COLO829 (cell line): ENCODE measurements at regions not wholly inside any gene's neighbourhood (a gene's known extent, or its start where the extent isn't known, plus 50 kb on each side); places are given as distances from the start of the nearest gene placed in this dataset.
"Not testable (repeated sequence)": the region's sequence is repeated elsewhere in the genome, so short reads cannot be mapped to it uniquely, and the experiment has no call there.

Source experiments
- DNase-seq: peaks from one replicate; pipeline ENCODE4 v3.0.0; 2012; ENCODE audit warnings: low spot score

DNA sequence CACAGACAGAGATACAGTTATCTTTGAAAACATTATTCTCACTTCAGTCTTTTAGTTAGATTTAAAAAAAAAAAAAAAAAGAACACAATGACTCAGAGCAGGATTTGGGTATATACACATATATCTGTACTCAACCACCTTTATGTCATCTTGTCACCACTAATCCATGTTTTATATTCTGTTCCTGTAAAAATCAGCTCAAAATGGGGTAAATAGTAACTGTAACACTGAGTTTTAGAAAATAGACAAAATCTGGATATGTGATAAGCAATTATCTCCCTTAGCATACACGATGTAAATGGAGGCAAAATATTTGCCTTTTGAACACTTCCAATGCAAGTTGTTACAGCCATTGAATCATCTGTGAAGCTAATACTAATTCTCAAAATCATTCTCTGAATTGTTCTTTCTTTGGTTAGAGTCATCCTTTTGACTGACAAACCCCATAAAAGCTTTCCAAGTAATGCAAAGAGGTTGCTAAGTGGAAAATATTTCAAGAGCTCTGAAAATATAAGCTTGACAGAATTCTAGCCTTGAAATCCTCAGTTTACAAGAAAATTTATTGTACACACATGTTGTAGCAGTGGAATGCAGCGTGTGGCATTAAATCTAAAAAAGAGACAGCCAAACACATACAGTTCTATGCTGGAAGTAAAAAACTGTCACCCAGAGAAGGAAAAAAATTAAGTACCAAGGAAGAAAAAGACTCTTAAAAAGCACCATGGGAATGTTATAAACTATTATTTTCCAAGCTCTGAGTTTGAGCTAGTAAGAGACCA lies 502.2 kb upstream of the PHF14 start:
- no peak for DNase-seq

DNA sequence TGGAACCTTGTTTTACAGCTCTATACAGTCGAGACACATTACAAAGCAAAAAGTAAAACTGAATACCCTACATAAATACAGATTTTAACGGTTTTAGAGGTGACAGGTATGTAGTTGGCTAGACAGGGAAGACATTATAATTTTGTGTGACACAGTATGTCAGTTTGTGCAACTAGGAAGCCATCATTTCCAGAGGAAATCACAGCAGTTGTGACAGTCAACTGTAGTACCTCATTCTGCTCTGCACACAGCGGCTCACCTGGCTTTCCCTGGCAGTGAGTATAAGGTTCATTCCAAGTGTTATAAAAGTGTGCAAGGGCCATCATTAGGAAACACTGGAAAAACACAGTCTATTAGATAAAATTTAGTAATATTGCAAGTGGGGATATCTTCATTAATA lies 501.6 kb upstream of the PHF14 start:
- DNase-seq, result no peak

DNA sequence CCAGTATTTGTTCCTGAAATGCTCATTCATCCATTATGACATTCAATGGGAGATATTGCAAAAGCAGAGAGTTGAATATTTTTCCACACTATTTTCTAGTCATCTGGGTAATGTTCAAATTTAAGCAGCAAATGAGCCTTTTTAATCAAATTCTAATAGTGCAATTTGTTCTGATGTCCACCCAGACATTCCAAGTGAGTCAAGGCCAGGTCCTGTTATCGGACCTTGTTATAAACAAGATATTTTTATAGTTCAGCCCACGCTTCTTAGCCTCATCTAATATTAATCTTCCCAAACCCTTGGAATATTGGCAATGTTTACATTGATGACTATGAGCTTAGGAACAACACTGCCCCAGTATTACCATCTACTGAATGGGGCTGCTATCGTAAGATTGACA lies 500.1 kb upstream of the PHF14 start:
- DNase-seq, result no peak

DNA sequence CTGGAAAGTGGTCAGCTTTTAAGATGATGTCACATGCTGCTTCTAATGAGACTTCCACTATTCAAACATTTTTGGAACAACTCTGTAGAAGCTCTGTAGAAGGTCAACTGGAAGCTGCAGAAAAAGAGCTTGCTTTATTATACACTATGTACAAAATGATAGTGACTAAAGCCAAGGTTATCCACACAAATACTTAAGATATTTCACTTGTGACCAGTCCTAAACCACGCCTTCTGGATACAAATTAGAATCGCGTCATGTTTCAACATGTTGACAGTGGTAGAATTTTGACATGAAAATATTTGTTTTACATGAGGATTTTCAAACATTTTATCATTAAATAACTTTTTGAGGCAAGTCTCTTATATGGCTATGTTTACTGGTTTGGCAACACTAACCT lies 499.6 kb upstream of the PHF14 start:
- DNase-seq, result no peak

DNA sequence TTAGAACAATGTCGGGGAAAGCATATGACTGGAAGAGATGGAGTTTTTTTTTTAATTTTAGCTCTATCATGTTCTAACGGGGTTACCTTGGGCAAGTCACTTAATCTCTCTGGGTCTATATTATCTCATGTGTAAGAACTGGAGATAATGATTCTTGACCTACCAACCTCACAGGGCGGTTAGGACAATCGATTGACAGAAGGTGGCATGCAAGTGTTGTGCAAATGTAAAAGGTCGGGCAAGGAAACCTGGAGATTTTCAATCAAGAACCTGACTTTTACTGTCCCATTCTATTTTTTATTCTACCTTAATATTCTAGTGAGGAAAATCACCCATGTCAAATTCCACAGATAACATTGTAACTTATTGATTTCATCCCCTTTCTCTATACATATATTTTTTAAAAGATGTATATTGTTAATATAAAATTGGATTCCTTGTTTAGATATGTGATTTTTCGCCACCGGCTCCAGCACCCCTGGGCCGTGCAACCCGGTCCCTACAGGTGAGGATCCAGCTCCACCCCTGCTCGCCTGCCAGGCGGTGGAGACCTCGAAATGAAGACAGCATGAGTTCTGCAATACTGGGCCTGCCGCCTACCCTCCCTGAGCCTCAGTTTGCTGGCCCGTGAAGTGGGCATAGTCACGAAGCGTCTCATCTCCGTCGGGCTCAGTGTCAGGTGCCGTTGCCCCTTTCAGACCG lies 497.6 kb upstream of the PHF14 start:
- no peak for DNase-seq

DNA sequence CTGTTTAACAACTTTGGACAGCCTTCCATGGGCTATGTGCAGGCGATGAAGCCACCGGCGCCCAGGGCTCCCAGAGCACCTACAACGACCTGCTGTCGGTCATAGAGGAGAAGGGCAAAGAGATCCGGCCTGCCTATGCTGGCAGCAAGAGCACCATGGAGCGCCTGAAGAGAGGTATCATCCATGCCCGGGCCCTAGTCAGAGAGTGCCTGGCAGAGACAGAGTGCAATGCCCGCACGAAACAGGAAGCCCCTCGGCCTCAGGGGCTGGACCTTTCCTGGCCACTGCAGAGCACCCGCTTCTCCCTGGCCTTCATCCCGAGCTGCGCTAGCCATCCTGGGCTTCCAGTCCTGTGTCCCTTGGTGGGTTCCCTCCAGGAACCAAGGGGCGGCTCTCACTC lies 497.0 kb upstream of the PHF14 start:
- no peak for DNase-seq

DNA sequence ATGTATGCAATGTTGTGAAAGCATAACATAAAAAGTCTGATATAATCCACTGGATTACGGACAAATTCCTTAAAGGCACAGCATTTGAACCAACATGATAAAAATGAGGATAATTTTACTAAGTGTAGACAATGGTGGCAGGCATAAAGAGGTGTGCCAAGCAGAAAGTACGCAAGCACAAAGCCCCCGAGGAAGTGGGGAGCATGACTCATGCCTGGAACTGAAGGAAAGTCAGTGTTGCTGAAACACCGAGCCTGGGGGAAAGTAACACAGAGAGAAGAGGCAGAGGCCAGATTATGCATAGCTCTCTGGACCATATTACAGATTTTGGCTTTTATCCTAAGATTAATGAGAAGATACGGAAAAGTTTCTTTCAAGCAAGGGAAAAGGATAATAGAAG lies 490.0 kb upstream of the PHF14 start:
- peak; percentile 32 for DNase-seq

DNA sequence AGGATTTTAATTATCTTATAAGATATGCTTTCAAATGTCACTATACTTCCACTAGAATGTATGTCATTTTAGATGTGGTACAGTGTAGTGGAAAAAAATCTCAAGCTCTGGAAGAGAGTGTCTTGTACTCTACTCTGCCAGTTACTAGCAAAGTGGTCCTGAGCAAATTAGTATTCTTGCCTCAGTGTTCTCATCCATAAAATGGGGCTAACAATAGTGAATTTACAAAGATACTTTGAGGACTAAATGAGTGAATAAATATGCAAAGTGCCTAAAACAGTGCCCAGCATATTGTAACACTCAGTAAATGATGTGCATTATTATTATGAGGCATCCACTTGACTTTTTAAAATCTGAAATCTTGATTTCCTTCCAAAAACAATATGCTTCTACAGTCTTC lies 488.9 kb upstream of the PHF14 start:
- DNase-seq, result no peak

DNA sequence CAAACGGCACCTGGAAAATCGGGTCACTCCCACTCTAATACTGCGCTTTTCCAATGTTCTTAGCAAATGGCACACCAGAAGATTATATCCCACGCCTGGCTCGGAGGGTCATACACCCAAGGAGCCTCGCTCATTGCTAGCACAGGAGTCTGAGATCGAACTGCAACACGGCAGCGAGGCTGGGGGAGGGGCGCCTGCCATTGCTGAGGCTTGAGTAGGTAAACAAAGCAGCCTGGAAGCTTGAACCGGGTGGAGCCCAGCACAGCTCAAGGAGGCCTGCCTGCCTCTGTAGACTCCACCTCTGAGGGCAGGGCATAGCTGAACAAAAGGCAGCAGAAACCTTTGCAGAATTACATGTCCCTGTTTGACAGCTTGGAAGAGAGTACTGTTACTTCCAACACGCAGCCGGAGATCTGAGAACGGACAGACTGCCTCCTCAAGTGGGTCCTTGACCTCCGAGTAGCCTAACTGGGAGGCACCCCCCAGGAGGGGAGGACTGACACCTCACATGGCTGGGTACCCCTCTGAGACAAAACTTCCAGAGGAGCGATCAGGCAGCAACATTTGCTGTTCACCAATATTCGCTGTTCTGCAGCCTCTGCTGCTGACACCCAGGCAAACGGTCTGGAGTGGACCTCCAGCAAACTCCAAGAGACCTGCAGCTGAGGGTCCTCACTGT lies 472.3 kb upstream of the PHF14 start:
- DNase-seq, result not testable (repeated sequence)

DNA sequence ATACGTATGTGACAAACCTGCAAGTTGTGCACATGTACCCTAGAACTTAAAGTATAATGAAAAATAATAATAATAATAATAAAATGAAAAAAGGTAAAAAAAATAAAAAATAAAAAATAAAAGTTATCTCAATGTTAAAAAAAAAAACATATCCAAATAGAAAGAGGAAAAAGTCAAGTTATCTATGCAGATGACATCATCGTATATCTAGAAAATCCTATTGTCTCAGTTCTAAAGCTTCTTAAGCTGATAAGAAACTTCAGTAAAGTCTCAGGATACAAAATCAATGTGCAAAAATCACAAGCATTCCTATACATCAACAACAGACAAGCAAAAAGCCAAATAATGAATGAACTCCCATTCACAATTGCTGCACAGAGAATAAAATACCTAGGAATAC lies 466.6 kb upstream of the PHF14 start:
- no peak for DNase-seq

DNA sequence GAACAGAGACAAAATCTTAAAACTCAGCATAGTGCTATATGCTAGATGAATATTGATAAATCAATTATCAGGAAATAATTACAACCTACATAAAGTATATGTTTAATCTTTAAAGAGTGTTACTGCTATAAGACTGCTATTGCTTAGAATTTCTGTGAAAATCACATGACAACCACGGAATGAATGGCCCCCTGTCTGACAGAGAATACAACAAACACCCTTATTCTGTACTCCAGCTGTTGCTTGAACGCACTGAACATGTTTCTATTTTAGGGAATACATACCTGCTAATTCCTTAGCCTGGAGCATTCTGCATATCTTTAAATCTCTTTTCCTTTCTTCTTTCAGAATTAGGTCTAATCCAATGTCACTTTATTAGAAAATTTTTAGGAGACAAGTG lies 452.4 kb upstream of the PHF14 start:
- DNase-seq, result peak; percentile 70

DNA sequence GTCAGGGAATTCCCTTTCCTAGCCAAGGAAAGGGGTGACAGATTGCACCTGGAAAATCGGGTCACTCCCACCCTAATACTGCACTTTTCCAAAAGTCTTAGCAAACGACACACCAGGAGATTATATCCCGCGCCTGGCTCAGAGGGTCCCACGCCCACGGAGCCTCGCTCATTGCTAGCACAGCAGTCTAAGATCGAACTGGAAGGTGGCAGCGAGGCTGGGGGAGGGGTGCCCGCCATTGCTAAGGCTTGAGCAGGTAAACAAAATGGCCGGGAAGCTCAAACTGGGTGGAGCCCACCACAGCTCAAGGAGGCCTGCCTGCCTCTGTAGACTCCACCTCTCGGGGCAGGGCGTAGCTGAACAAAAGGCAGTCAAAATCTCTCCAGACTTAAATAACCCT lies 440.2 kb upstream of the PHF14 start:
- not testable (repeated sequence) for DNase-seq

DNA sequence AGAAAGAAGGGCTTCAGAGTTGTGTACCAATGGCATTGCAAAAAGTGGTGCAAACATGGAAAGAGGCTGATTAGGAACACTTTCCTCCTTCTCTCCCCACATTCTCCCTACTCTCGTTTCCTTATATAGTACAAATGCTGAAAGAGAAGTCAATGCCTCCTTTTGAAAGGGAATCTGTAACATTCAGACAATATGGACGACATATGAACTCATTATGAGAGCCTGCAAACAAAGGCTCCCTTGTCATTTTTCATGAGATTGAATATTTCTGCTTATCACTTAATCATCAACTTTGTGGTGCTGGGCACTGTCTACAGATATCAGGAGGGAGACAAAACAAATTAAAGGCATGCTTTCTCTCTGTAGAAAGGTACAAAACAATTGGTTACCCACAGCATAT lies 437.1 kb upstream of the PHF14 start:
- DNase-seq, result peak; percentile 89

DNA sequence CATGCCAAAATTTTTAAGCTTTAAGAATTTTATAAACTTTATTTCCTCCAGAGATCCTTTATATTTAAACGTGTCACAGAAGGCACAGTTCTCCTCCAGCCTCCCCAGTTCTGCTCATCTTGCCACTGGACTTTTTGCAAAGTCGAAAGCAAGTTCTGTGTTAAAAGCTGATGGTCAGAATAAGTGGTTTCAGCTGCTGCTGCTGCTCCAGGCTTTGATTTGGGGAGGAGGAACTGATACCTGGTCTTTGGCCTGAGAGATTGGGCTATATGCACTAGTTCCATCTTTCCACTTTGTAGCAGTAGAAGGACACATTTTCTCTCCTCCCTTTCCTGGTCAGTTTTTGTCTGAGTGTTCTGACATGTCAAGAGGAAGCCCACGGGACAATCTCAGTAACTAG lies 435.9 kb upstream of the PHF14 start:
- no peak for DNase-seq

DNA sequence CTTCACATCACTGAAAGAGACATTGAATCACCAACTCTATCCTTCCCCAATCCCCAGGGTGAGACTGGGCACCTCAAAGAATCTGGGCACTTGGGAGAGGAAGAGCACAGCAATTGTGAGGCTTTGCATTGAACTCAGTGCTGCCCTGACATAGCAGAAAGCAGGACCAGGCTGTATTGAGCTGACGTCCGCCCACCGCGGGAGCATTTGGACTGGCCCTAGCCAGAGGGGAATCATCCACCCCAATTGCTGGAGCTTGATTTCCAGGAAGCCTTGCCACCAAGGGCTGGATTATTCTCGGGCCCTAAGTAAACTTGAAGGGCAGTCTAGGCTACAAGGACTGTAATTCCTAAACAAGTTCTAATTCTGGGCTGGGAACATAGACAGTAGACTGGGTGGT lies 416.3 kb upstream of the PHF14 start:
- DNase-seq, result no peak

DNA sequence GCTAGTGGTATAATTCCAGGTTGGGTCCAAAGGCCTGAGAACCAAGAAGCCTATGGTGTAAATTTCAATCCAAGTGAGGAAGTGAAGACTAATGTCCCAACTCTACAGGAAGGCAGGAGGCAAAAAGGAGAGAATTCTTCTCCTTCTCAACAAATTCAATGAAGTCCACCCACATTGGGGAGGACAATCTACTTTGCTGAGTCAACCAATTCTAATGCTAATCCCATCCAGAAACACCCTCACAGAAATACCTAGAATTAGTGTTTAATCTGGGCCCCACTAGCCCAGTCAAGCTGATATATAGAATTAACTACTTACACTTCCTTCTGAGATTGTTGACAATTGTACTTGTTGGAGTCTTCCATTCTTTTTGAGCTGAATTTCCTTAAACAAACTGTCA lies 413.2 kb upstream of the PHF14 start:
- DNase-seq, result no peak

DNA sequence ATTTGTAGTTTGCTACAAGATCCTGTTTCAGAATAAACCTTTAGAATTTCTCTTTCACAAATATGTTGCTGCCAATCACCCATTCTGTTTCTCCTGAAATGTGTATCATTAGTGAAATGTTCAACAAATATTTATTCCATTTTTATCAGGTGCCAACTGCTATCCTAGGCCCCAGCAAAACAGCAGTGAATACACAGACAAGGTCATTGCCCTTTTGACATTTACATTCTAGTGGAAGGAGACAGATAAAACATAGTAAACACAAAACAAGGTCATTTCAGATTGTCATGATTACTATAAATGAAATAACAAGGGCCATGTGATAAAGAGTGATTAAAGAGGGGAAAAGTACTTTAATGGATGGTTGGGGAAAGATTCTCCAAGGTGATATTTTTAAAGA lies 404.8 kb upstream of the PHF14 start:
- no peak for DNase-seq

DNA sequence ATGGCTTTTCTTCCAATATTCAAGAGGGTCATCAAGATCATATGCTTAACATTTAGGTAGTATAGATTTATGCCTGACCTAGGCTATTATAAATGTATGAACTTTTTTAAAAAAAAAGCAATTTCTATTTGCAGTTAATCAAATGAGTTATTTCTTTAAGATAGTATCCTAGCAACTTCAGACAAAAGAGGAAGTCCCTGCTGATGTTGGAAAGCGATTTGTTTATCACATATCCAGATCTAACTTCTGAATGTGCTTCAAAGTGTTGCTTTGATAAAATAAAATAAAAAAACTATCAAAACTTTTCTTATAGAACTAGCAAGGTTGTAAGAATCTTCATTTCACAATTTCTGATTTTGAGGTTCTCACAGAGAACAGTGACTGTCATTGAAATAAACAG lies 401.9 kb upstream of the PHF14 start:
- no peak for DNase-seq

DNA sequence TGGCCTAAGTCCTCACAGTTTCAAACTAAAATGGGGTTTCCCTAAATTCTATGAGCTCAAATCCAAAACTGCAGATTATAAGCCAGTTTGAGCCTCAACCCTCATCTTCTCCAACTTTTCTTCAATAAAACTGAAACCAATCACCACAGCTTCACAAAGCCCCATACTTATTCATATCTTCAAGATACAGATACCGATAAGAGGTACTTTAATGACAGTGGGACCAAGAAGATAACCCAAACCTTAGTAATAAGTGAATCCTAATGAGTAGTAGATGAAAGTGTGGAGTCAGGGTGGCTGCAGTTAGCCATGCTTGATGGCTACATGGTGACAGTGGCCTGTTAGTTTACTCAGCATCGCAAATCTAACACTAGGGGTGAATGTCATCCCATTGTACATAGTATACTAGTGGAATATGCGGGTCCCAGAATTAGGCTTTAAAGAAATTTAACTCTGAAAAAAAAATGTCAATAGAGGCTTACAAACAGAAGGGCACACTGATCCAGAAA lies 395.8 kb upstream of the PHF14 start:
- no peak for DNase-seq

DNA sequence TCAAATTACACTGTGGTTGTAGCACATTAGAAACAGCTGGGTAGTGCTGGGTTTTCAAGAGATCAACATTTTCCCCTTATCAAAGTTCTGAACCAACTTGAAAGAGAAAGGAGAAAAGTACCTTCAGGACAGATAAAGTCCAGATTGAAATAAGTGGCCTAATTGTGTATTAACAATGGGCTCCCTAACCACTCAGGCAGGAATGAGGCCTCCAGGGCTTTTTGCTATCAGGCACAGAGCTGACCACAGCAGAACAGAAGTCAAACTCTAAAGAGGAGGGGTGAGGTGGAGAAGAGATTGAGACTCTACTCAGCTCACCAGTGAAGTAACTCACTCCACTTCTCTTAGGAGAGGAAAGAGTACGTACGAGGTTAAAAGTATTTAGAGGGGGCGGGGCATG lies 394.1 kb upstream of the PHF14 start:
- no peak for DNase-seq

DNA sequence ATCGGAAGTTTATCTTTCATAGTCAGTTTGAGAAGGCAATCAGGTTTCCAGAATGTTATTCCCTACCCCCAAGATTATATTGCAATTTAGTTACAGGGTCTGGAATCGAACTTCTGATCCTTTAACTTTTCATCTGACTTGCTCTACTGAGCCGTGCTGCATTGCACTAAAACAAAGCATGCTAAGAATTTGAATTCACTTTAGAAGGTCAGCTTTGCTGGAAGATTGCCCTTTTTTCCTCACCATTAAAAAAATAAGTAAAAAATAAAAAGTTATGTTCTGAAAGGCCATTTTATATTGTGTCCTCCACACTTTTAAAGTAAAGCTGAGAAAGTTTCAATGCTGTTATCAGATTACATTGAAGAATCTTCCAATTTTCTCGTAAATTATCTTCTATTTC lies 388.8 kb upstream of the PHF14 start:
- no peak for DNase-seq

DNA sequence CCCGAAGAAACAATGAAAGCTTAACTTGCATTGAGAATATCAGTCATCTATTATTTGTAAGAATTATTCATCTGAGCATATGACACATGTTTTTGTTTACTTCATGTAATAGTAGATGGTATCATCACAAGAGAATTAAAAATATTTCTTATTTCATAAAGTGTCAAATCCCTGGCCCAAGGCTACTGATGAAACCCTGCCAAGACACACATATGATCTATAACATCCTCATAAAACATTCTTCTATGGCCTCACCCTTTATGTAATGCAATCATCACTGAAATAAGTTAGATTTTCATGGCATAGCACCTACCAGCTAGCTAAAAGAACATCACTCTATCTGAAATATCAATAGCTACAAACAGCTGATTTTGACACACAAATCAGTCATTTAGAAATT lies 385.6 kb upstream of the PHF14 start:
- DNase-seq, result no peak

DNA sequence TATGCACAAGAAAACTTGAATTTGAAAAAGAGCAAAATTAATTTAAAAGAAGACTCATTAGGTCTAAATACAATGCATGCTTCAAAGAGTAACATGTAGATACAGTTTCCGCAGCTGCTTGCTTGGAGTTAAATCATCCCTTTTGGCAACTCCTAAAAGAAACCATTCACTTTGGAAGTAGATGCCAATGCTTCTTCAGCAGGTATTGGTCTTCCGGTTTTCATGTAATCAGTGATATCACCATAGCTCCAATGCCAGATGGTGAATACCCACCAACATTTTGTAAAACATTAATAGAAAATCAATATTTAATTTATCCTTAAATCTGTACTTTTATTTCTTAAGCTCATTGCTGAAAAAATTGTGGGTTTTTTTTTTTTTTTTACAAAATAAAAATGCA lies 381.1 kb upstream of the PHF14 start:
- no peak for DNase-seq
